Kidney tubule cell (primary cell): ENCODE measurements at regions not wholly inside any gene's neighbourhood (a gene's known extent, or its start where the extent isn't known, plus 50 kb on each side); places are given as distances from the start of the nearest gene placed in this dataset.

ENCODE experiments used
- DNase-seq: peaks from one replicate; pipeline ENCODE4 v3.0.0-alpha.2; 2018; ENCODE audit warnings: low spot score

- DNase-seq, result no peak
Observed at GRCh38 chr5:124309241-124309980, 437.0 kb downstream of the ZNF608 start.

GRCh38 chr5:124303366-124303765 is 443.1 kb downstream of the ZNF608 start:
- no peak for DNase-seq

- DNase-seq, result no peak
Observed at GRCh38 chr5:124302533-124302932, 443.9 kb downstream of the ZNF608 start.

- peak; percentile 27 for DNase-seq
Observed at GRCh38 chr5:124301850-124302249, 444.6 kb downstream of the ZNF608 start.

- DNase-seq, result no peak
Observed at GRCh38 chr5:124300815-124301621, 445.4 kb downstream of the ZNF608 start.

GRCh38 chr5:124297826-124298225 is 448.6 kb downstream of the ZNF608 start:
- DNase-seq, result no peak

GRCh38 chr5:124292322-124292855 is 454.1 kb downstream of the ZNF608 start:
- DNase-seq, result no peak

GRCh38 chr5:124289641-124290311 is 456.7 kb downstream of the ZNF608 start:
- DNase-seq, result no peak

- no peak for DNase-seq
Observed at GRCh38 chr5:124289130-124289529, 457.3 kb downstream of the ZNF608 start.

- DNase-seq, result no peak
Observed at GRCh38 chr5:124287813-124288212, 458.6 kb downstream of the ZNF608 start.

GRCh38 chr5:124285733-124286132 is 460.7 kb downstream of the ZNF608 start:
- DNase-seq, result no peak

GRCh38 chr5:124285071-124285470 is 461.4 kb downstream of the ZNF608 start:
- peak; percentile 36 for DNase-seq

- DNase-seq, result no peak
Observed at GRCh38 chr5:124283031-124283430, 463.4 kb downstream of the ZNF608 start.

- no peak for DNase-seq
Observed at GRCh38 chr5:124280079-124280478, 466.4 kb downstream of the ZNF608 start.

- DNase-seq, result no peak
Observed at GRCh38 chr5:124279146-124279876, 467.1 kb downstream of the ZNF608 start.

- no peak for DNase-seq
Observed at GRCh38 chr5:124278636-124279035, 467.8 kb downstream of the ZNF608 start.

GRCh38 chr5:124277767-124278545 is 468.5 kb downstream of the ZNF608 start:
- no peak for DNase-seq

GRCh38 chr5:124276166-124276565 is 470.3 kb downstream of the ZNF608 start:
- no peak for DNase-seq

GRCh38 chr5:124274949-124275348 is 471.5 kb downstream of the ZNF608 start:
- DNase-seq, result peak; percentile 80

- peak; percentile 54 for DNase-seq
Observed at GRCh38 chr5:124264499-124264898, 481.9 kb downstream of the ZNF608 start.
